ENCODE measurements at regions not wholly inside any gene's neighbourhood (a gene's known extent, or its start where the extent isn't known, plus 50 kb on each side); places are given as distances from the start of the nearest gene placed in this dataset.

DNA sequence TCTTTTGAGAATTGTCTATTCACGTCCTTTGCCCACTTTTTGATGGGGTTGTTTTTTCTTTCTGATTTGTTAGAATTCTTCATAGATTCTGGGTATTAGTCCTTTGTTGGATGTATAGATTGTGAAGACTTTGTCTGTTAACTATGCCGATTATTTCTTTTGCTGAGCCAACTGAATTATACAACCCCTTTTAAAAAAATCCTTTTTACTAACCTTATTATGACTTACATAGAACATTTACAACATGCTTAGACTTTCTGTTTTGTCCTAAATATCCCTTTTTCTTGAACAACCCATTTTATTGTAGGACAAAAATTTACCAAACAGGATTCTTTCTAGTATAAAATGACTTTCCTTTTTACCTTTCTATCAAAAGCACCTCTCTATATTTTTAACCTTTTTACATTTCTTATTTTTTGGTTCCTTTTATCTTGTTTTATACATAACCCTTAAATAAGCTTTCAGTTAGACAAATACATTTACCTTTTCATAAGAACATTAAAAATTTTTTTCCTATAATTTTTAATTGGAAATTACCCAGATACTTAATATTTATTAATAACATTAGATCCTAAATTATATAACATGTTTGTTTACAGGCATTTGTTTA lies 70.4 kb upstream of the TTLL7 start:
- no peak for DNase-seq
- Histone ChIP-seq H3K4me3 (no peak overlapping the region), H3K27ac (no peak overlapping the region), H3K4me1 (no peaks in the 10 kb centered on the region), H3K9me3 (no peaks in the 10 kb centered on the region), H3K27me3 (no peaks in the 10 kb centered on the region), H3K36me3 (no peaks in the 10 kb centered on the region)
- intact Hi-C loops (cut with DNase I; ENCODE audit: low total_unique reads), result no loop called here
- TF ChIP-seq POLR2A (IDR thresholded peaks at IDR 0.05) (no peak), CTCF (IDR thresholded peaks at IDR 0.05) (no peak)

DNA sequence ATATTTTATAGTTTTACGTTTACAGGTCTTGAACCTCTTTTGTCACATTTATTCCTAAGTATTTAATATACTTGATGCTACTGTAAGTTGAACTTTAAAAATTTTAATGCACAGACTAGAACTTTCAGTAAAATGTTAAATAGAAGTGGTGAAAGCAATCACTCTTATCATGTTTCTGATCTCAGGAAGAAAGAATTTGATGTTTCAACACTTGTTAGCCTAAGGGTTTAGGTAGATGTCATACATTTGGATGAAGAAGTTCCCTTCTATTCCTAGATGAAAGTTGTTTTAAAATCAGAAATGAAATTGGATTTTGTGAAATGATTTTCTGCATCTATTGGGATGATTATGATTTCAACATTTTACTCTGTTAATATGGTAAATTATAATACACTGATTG lies 63.6 kb upstream of the TTLL7 start:
- Histone ChIP-seq H3K27me3 (no peaks in the 10 kb centered on the region), H3K4me3 (no peak overlapping the region), H3K4me1 (no peaks in the 10 kb centered on the region), H3K27ac (no peak overlapping the region), H3K36me3 (no peaks in the 10 kb centered on the region), H3K9me3 (no peaks in the 10 kb centered on the region)
- DNase-seq, result no peak
- TF ChIP-seq POLR2A (IDR thresholded peaks at IDR 0.05) (no peak), CTCF (IDR thresholded peaks at IDR 0.05) (no peak)
- intact Hi-C loops (cut with DNase I; ENCODE audit: low total_unique reads), result no loop called here

DNA sequence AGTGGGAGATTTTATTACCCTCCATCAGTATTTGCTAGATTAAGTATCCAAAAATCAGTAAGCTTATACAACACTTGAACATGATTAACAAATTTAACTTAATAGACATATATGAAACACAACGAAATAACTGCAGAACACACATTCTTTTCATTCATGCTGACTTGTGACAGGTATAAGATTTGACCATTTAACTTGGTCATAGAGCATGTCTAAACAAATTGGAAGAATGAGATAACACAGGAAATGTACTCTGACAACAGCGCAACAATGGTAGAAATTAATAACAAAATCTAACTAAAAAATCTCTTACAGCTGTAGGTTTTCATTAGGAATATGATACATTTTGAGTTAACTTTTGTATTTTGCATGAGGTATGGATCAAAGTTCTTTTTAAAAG lies 62.4 kb upstream of the TTLL7 start:
- Histone ChIP-seq H3K4me1 (no peaks in the 10 kb centered on the region), H3K36me3 (no peaks in the 10 kb centered on the region), H3K9me3 (no peaks in the 10 kb centered on the region), H3K27ac (no peak overlapping the region), H3K27me3 (no peaks in the 10 kb centered on the region), H3K4me3 (no peak overlapping the region)
- intact Hi-C loops (cut with DNase I; ENCODE audit: low total_unique reads), result no loop called here
- TF ChIP-seq POLR2A (IDR thresholded peaks at IDR 0.05), result no peak
- no peak for TF ChIP-seq CTCF (IDR thresholded peaks at IDR 0.05)
- no peak for DNase-seq

- no peaks in the 10 kb centered on the region for H3K4me1 ChIP-seq
- H3K27me3 ChIP-seq, result no peaks in the 10 kb centered on the region
- H3K4me3 ChIP-seq, result no peak overlapping the region
- intact Hi-C loops (cut with DNase I; ENCODE audit: low total_unique reads), result no loop called here
- TF ChIP-seq POLR2A (IDR thresholded peaks at IDR 0.05), result no peak
- no peak for TF ChIP-seq CTCF (IDR thresholded peaks at IDR 0.05)
- H3K36me3 ChIP-seq, result no peaks in the 10 kb centered on the region
- no peaks in the 10 kb centered on the region for H3K9me3 ChIP-seq
- H3K27ac ChIP-seq, result no peak overlapping the region
- no peak for DNase-seq
Observed at GRCh38 chr1:84060781-84061180, 61.8 kb upstream of the TTLL7 start.

DNA sequence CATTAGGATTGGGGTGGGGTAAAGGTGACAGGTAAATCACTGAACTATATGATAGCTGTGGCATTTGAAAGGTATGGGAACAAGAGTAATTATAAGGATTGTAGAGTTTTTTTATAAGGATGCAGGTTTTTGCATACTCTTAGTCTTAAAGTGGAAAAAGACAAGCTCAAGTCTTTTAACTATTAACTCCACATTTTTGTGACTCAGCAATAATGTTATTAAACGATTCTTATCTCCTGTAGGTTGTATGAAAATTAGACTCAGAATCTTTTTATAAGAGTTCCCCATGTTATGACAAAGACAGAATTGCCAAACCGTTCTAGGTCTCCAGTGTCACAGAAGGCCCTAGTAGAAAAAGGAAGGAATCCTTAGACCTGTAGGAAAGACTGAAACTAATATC lies 49.9 kb upstream of the TTLL7 start:
- DNase-seq, result no peak
- no peak for TF ChIP-seq CTCF (IDR thresholded peaks at IDR 0.05)
- no peak for TF ChIP-seq POLR2A (IDR thresholded peaks at IDR 0.05)
- no peaks in the 10 kb centered on the region for H3K36me3 ChIP-seq
- no peaks in the 10 kb centered on the region for H3K4me1 ChIP-seq
- H3K27me3 ChIP-seq, result no peaks in the 10 kb centered on the region
- intact Hi-C loops (cut with DNase I; ENCODE audit: low total_unique reads), result no loop called here
- H3K9me3 ChIP-seq, result no peaks in the 10 kb centered on the region
- no peak overlapping the region for H3K27ac ChIP-seq
- H3K4me3 ChIP-seq, result no peak overlapping the region
